Coronary artery (tissue), 2 donors: ENCODE measurements at regions not wholly inside any gene's neighbourhood (a gene's known extent, or its start where the extent isn't known, plus 50 kb on each side); places are given as distances from the start of the nearest gene placed in this dataset.

Experiments
- DNase-seq: peaks from one replicate; pipeline ENCODE4 v3.0.0-alpha.2; 2017; ENCODE audit warnings: low spot score
- H3K27ac ChIP-seq, 2 donors: fragments of 200-600 bp; sonication (generic); one replicate each; pipeline ENCODE4 v1.5.1; 2016 to 2019
- H3K4me3 ChIP-seq: fragments of 200-600 bp; sonication (generic); 2 replicates; pipeline ENCODE4 v1.5.1; 2016; ENCODE audit warnings: mild to moderate bottlenecking, moderate library complexity
- CTCF ChIP-seq: fragments of 200-600 bp; sonication (generic); IDR thresholded peaks from one replicate; pipeline ENCODE4 v1.5.1; 2019; ENCODE audit warnings: antibody characterized with exemption

- no peak for TF ChIP-seq CTCF
- no peak overlapping the region for H3K4me3 ChIP-seq
- H3K27ac ChIP-seq: no peak overlapping the region
- no peak for DNase-seq
Measured at GRCh38 chr9:103674271-103674670, 419.8 kb upstream of the SMC2 start.

DNA sequence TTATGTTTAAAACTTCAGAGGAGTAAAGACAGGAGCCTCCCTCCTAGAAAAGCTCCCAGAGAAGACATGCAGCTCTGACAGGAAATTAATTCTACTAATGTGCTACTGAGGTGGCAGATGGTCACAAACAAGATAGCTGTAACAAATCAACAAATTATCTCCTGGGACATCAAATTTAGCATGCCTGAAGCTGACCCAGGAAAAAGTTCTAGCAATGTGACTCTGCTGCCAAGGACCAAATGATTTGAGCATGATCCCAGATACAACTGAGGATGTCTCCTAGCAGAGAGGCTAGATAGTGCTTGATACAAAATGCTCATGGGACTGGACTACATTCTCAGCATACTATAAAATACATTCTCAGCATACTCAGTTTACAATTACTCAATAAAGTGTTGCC, 413.5 kb upstream of the SMC2 start:
- Histone ChIP-seq H3K4me3 (no peak overlapping the region), H3K27ac (no peak overlapping the region)
- DNase-seq: no peak
- no peak for TF ChIP-seq CTCF

GRCh38 chr9:103681435-103681834, 412.7 kb upstream of the SMC2 start:
- Histone ChIP-seq H3K27ac (no peak overlapping the region), H3K4me3 (no peak overlapping the region)
- no peak for TF ChIP-seq CTCF
- no peak for DNase-seq

DNA sequence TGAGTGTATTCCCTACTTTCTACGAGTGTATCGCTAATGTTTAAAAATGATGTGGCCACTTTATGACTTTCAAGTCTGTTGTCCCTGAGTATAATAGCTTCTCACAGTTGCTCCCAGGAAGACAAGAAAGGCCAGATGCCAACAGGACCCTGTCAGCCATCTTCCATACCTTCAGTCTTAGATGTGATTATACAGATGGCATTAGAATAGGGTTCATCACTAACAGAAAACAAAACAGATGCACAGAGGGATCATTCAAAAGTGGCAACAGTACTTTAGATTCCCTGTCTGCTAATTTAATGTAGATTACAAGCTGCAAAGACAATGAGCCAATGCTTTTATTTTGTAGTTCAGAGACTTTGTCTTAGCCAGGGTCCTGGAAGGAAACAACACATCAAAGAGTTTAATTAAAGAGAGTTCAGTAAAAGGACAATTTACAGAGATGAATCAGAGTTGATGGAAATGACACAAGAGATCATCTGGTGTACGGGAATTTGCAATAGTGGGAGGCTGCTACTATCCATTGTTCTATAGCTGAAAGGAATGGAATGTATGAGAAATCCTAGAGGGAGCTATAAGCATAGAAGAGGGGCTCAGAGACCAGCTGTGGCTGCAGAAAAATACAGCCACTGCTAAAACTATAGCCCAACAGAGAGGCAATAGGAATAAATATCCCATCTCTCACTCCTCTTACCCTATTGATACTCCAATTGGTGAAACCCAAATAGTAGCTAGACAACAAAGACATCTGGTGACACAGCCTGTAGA, 393.7 kb upstream of the SMC2 start:
- TF ChIP-seq CTCF: no peak
- Histone ChIP-seq H3K27ac (no peak overlapping the region), H3K4me3 (no peak overlapping the region)
- no peak for DNase-seq

GRCh38 chr9:103702572-103702971, 391.5 kb upstream of the SMC2 start:
- DNase-seq: no peak
- Histone ChIP-seq H3K4me3 (no peak overlapping the region), H3K27ac (no peak overlapping the region)
- no peak for TF ChIP-seq CTCF

DNA sequence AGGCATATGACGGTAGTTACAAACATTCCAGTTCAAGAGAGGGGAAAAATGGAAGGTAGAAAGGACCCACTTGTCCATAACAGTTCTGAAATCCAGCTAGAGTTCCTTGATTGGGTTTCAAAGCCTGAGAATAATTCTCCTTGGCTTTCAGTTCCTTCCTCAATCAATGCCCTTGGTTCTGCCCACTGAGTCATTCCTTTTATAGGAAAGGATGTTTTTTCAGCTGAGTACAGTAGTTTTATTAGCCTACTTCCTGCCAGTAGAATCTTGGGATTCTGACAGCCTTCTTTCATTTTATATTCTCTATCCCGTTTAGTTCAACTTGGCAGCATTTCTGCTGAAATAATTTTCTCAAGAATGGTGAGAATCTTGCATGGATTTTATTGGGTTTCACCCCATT, 386.9 kb upstream of the SMC2 start:
- TF ChIP-seq CTCF: no peak

GRCh38 chr9:103709366-103709765, 384.7 kb upstream of the SMC2 start:
- no peak for TF ChIP-seq CTCF
- Histone ChIP-seq H3K27ac (no peak overlapping the region), H3K4me3 (no peak overlapping the region)
- DNase-seq: no peak

More for the DNA sequence above, 386.9 kb upstream of the SMC2 start:
- no peak overlapping the region for H3K27ac ChIP-seq
- DNase-seq: no peak
- no peak overlapping the region for H3K4me3 ChIP-seq
